ENCODE measurements at regions not wholly inside any gene's neighbourhood (a gene's known extent, or its start where the extent isn't known, plus 50 kb on each side); places are given as distances from the start of the nearest gene placed in this dataset.

DNA sequence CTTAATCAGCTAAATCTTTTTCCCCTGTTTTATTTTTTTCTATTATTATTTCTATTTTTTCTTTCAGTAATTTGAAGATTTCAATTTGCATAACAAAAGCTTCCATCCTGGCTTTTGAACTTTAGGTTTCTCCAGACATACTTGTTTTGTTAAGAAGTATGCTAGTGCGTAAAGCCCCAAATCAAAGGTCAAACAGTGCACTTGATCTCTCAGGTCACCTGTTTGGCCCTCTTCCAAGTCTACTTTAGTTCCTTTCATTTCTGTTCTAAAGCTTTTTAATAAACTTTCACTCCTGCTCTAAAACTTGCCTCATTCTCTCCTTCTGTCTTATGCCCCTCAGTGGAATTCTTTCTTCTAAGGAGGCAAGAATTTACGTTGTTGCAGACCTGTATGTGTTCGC, 54.6 kb upstream of the ATXN7L3B start:
- TF ChIP-seq, protein P1, sequence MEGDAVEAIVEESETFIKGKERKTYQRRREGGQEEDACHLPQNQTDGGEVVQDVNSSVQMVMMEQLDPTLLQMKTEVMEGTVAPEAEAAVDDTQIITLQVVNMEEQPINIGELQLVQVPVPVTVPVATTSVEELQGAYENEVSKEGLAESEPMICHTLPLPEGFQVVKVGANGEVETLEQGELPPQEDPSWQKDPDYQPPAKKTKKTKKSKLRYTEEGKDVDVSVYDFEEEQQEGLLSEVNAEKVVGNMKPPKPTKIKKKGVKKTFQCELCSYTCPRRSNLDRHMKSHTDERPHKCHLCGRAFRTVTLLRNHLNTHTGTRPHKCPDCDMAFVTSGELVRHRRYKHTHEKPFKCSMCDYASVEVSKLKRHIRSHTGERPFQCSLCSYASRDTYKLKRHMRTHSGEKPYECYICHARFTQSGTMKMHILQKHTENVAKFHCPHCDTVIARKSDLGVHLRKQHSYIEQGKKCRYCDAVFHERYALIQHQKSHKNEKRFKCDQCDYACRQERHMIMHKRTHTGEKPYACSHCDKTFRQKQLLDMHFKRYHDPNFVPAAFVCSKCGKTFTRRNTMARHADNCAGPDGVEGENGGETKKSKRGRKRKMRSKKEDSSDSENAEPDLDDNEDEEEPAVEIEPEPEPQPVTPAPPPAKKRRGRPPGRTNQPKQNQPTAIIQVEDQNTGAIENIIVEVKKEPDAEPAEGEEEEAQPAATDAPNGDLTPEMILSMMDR (IDR thresholded peaks at IDR 0.05; ENCODE audit: low read depth, low read length, poor library complexity, severe bottlenecking): no peak
- TF ChIP-seq EZH2phosphoT487 (IDR thresholded peaks at IDR 0.05; ENCODE audit: borderline replicate concordance, low read length): no peak

Data from DOHH2 (cell line).